Mucosa of descending colon (tissue), 3 donors: ENCODE measurements at regions not wholly inside any gene's neighbourhood (a gene's known extent, or its start where the extent isn't known, plus 50 kb on each side); places are given as distances from the start of the nearest gene placed in this dataset.

ENCODE experiments used
- ATAC-seq: fragments of 200-7000 bp; cut with Tn5 transposase; one replicate; pipeline ENCODE4 v1.9.1; 2020; ENCODE audit warnings: mild to moderate bottlenecking, moderate library complexity
- DNase-seq, 3 donors: peaks; one replicate each; pipeline ENCODE4 v3.0.0-alpha.2; 2020
- H3K36me3 ChIP-seq: fragments of 200-600 bp; one replicate; pipeline ENCODE4 v1.8.0; 2021; ENCODE audit warnings: low read depth, mild to moderate bottlenecking
- H3K4me1 ChIP-seq: fragments of 200-600 bp; one replicate; pipeline ENCODE4 v1.8.0; 2021; ENCODE audit warnings: low read depth, mild to moderate bottlenecking
- H3K4me3 ChIP-seq: fragments of 200-600 bp; one replicate; pipeline ENCODE4 v1.8.0; 2021; ENCODE audit warnings: mild to moderate bottlenecking
- H3K9me3 ChIP-seq: fragments of 200-600 bp; one replicate; pipeline ENCODE4 v1.8.0; 2021; ENCODE audit warnings: mild to moderate bottlenecking
- CTCF ChIP-seq: fragments of 200-600 bp; IDR thresholded peaks from one replicate; pipeline ENCODE4 v1.8.0; 2022; ENCODE audit warnings: antibody characterized with exemption, mild to moderate bottlenecking
- intact Hi-C, 2 donors: fragments of 100-400 bp; cut with DNase I in 1 of 2; cut with micrococcal nuclease in 1 of 2; formaldehyde crosslinking; loops; one replicate each; pipeline versions ENCODE4 v1.11.0 to v1.11.1; 2022; cut with DNase I, micrococcal nuclease
- donor health status: DM: no; HTN: no; CAD: no; lungs with moderate emphysema.
- donor health status: DM: no; HTN: no; CAD: no.
- donor health status: DM: no; HTN: yes; CAD: no.

DNA sequence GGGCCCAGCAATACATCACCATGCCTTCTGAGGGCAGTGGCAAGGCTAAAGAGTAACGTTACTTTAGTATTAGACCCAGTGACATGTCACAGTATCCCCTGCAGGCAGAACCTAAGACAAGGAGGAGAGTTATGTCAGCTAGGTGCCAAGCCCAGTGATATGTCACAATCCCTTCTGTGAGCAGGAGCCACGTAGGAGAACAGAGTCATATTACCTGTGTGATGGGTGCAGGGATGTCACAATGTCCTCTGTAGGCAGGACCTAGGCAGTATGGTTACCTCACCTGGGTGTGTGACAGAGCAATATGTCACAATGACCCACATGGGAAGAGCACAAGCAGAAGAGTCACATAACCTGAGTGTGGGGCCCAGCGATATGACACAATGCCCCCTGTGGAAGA, 121.8 kb downstream of the ZNF675 start:
- ATAC-seq (no peak), DNase-seq (no peak)
- H3K36me3 ChIP-seq: no peaks in the 10 kb centered on the region
- H3K4me1 ChIP-seq: no peaks in the 10 kb centered on the region
- no peak overlapping the region for H3K4me3 ChIP-seq
- intact Hi-C loops: no loop called here
- TF ChIP-seq CTCF: no peak
- peaks cover 40% of the 10 kb centered on the region for H3K9me3 ChIP-seq

- no peaks in the 10 kb centered on the region for H3K4me1 ChIP-seq
- intact Hi-C loops: no loop called here
- no peak for DNase-seq
- no peaks in the 10 kb centered on the region for H3K36me3 ChIP-seq
- no peak overlapping the region for H3K4me3 ChIP-seq
- no peak for TF ChIP-seq CTCF
- no peak for ATAC-seq
- peaks cover 34% of the 10 kb centered on the region for H3K9me3 ChIP-seq
These were observed 123.7 kb downstream of the ZNF675 start for GRCh38 chr19:23563326-23563725.

- TF ChIP-seq CTCF: no peak
- Histone ChIP-seq H3K9me3 (peaks cover 24% of the 10 kb centered on the region), H3K36me3 (no peaks in the 10 kb centered on the region), H3K4me3 (no peak overlapping the region), H3K4me1 (no peaks in the 10 kb centered on the region)
- DNase-seq: no peak
- no peak for ATAC-seq
- intact Hi-C loops: no loop called here
These were observed 125.7 kb downstream of the ZNF675 start for GRCh38 chr19:23561341-23561740.

- intact Hi-C loops: no loop called here
- no peaks in the 10 kb centered on the region for H3K36me3 ChIP-seq
- DNase-seq (no peak), ATAC-seq (no peak)
- H3K4me3 ChIP-seq: no peak overlapping the region
- TF ChIP-seq CTCF: no peak
- no peaks in the 10 kb centered on the region for H3K4me1 ChIP-seq
- H3K9me3 ChIP-seq: peaks cover 22% of the 10 kb centered on the region
These were observed 127.0 kb downstream of the ZNF675 start for GRCh38 chr19:23560051-23560450.

GRCh38 chr19:23558541-23558940, 128.5 kb downstream of the ZNF675 start:
- H3K4me3 ChIP-seq: no peak overlapping the region
- ATAC-seq (no peak), DNase-seq (no peak)
- intact Hi-C loops: no loop called here
- TF ChIP-seq CTCF: no peak
- H3K36me3 ChIP-seq: no peaks in the 10 kb centered on the region
- H3K9me3 ChIP-seq: peaks cover 17% of the 10 kb centered on the region
- no peaks in the 10 kb centered on the region for H3K4me1 ChIP-seq

DNA sequence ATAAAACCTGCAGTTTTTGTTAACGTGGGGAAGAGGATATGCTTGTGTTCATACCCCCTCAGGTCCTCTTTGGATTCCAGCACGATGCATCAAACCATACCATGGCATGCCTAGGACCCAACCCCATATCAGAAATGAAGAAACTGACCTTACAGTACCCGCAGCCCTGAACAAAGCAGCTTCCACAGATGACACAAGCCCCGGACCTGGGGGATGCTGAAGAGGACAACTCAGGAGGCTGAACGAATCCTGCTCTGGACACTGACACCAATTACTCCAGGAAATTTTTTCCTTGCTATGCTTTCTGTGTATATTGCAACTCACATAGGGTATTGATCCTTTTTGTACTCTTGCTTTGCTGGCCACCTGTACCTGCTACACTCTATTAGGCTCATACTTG, 129.6 kb downstream of the ZNF675 start:
- H3K9me3 ChIP-seq: peaks cover 17% of the 10 kb centered on the region
- ATAC-seq (no peak), DNase-seq (no peak)
- intact Hi-C loops: no loop called here
- H3K36me3 ChIP-seq: no peaks in the 10 kb centered on the region
- no peak overlapping the region for H3K4me3 ChIP-seq
- no peak for TF ChIP-seq CTCF
- no peaks in the 10 kb centered on the region for H3K4me1 ChIP-seq
